Tibial artery (tissue), 4 donors: ENCODE measurements at regions not wholly inside any gene's neighbourhood (a gene's known extent, or its start where the extent isn't known, plus 50 kb on each side); places are given as distances from the start of the nearest gene placed in this dataset.

ENCODE experiments used
- DNase-seq, 2 donors: peaks; one replicate each; pipeline ENCODE4 v3.0.0-alpha.2; 2019
- H3K27ac ChIP-seq, 2 donors: fragments of 200-600 bp; sonication (generic) in 1 of 2; 1 replicate in 1 of 2; 2 replicates in 1 of 2; pipeline ENCODE4 v1.5.1; 2018 to 2019; ENCODE audit warnings: mild to moderate bottlenecking in 1 of 2
- H3K27me3 ChIP-seq, 2 donors: fragments of 200-600 bp; sonication (generic) in 1 of 2; one replicate each; pipeline versions ENCODE4 v1.5.1 to v1.6.0; 2016 to 2019
- H3K36me3 ChIP-seq, 3 donors: fragments of 200-600 bp; sonication (generic) in 2 of 3; one replicate each; pipeline ENCODE4 v1.5.1; 2016 to 2019; ENCODE audit warnings: mild to moderate bottlenecking in 2 of 3
- H3K4me1 ChIP-seq, 4 donors: fragments of 200-600 bp; sonication (generic) in 2 of 4; 1 replicate in 3 of 4; 2 replicates in 1 of 4; pipeline ENCODE4 v1.5.1; 2016 to 2019
- H3K4me3 ChIP-seq, 2 donors: fragments of 200-600 bp; sonication (generic) in 1 of 2; 1 replicate in 1 of 2; 2 replicates in 1 of 2; pipeline ENCODE4 v1.5.1; 2018 to 2019; ENCODE audit warnings: mild to moderate bottlenecking in 2 of 2
- H3K9me3 ChIP-seq, 3 donors: fragments of 200-600 bp; sonication (generic) in 1 of 3; one replicate each; pipeline ENCODE4 v1.5.1; 2016 to 2019
- intact Hi-C: fragments of 100-400 bp; cut with DNase I; formaldehyde crosslinking; loops from one replicate; pipeline ENCODE4 v1.15.0; 2023; ENCODE audit warnings: low total_unique reads
- TF ChIP-seq, protein P1 (sequence below), 2 experiments: fragments of 200-600 bp in 1 of 2; fragments of 450-650 bp in 1 of 2; IDR thresholded peaks; one replicate each; pipeline ENCODE4 v1.5.1; 2017 to 2019; ENCODE audit warnings: antibody characterized with exemption in 2 of 2, mild to moderate bottlenecking in 1 of 2, moderate library complexity in 1 of 2

DNA sequence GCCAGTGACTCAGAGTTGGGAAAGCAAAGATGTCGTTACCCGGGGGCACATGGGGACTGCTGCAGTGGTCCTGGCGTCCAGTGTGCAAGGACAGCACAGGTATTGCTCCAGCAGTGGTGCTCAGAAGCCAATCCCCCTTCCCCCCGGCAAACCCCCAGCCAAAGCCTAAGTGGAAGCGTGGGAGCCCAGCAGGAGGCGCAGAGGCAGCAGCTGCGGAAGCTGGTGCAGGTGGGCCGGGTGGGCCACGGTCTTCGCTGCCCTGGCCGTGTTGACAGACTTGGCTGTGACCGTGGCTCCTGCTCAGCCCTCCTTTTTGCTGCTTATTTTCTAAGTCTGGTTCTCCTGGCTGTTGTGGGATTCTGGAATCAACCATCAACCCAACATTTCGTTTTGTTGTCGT lies 369.8 kb upstream of the ST6GAL2 start:
- no peak overlapping the region for H3K27ac ChIP-seq
- intact Hi-C loops = no loop called here
- no peaks in the 10 kb centered on the region for H3K4me1 ChIP-seq
- no peak overlapping the region for H3K4me3 ChIP-seq
- DNase-seq = no peak
- TF ChIP-seq, protein P1, sequence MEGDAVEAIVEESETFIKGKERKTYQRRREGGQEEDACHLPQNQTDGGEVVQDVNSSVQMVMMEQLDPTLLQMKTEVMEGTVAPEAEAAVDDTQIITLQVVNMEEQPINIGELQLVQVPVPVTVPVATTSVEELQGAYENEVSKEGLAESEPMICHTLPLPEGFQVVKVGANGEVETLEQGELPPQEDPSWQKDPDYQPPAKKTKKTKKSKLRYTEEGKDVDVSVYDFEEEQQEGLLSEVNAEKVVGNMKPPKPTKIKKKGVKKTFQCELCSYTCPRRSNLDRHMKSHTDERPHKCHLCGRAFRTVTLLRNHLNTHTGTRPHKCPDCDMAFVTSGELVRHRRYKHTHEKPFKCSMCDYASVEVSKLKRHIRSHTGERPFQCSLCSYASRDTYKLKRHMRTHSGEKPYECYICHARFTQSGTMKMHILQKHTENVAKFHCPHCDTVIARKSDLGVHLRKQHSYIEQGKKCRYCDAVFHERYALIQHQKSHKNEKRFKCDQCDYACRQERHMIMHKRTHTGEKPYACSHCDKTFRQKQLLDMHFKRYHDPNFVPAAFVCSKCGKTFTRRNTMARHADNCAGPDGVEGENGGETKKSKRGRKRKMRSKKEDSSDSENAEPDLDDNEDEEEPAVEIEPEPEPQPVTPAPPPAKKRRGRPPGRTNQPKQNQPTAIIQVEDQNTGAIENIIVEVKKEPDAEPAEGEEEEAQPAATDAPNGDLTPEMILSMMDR (IDR thresholded peaks at IDR 0.05) = no peak
- no peaks in the 10 kb centered on the region for H3K9me3 ChIP-seq
- H3K36me3 ChIP-seq = no peaks in the 10 kb centered on the region
- no peaks in the 10 kb centered on the region for H3K27me3 ChIP-seq

DNA sequence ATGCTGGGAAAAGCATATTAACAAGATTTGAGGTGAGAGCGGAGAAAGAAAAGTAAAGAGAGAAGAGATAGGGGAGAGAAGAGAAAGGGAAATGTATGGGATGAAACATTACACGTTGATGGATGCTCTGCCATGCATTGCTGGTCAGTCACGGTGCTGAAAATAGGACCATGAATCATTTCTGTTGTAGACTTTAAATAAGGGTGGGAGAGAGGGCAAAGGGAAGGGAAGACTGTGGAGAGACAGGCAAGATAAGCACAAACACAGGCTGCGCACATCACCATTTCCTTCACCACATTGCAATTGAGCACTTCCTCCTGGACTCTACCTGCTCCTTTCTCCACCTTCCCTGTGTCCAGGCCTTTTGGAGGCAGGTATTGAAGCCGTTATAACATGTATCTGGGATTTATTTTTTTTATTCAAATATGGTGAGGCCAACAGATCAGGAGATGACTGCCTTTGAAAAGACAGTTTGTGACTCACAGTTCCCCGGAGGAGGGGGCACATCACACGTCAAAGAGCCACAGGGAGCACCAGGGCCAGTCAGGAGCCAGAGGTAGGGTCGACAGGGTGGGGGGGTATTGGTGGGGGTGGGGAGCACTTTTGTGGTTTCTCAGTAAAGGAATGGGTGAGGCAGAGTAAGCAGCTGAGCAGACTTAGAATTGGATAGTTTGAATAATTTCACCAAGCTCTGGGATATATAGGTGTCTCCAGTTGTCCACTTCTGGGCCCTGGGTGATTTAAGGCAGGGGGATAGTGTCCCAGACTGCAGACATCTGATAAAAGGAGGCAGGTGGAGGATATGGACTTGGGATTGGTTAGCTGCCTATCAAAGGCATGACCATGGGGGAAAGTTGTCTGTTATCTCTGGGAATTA lies 372.8 kb upstream of the ST6GAL2 start:
- H3K27ac ChIP-seq = no peak overlapping the region
- intact Hi-C loops = no loop called here
- no peaks in the 10 kb centered on the region for H3K9me3 ChIP-seq
- no peak for DNase-seq
- no peaks in the 10 kb centered on the region for H3K27me3 ChIP-seq
- TF ChIP-seq, protein P1 (IDR thresholded peaks at IDR 0.05) = no peak
- no peak overlapping the region for H3K4me3 ChIP-seq
- H3K36me3 ChIP-seq = no peaks in the 10 kb centered on the region
- H3K4me1 ChIP-seq = no peaks in the 10 kb centered on the region

DNA sequence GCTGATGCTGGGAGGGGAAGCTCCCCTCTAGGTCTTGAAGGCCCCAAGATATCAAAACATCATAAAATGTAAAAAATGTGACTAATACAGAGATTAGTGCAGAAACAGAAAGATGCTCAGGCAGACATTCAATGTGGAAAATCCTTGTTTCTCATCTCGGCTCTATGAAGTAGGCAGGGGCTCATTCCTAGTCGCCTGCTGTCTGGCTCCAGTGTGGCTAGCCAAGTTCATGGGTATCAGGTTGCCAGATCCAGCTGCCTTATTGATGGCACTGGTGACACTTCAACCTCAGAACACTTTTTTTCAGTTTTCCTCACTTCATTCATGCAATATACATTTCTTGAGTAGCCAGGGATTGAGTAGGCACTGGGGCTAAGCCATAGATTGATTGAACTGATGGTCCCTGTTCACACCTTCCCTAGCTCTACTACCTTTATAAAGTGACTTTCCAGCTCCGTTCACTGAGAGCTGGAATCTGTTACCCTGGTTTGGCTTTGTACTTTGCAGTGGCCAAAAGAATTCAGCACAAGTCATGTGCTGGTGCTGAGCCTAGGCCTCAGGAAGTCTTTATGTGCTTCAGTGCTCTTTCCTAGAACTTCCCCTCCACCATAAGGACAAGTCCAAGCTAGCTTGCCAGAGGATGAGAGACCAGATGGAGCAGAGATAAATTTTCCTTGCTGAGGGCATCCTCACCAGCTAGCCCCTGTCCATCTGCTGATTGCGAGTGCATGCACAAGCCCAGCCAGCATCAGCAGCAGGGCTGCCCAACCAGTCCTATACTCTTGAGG lies 373.6 kb upstream of the ST6GAL2 start:
- no peak overlapping the region for H3K27ac ChIP-seq
- no peaks in the 10 kb centered on the region for H3K27me3 ChIP-seq
- H3K9me3 ChIP-seq = no peaks in the 10 kb centered on the region
- TF ChIP-seq, protein P1 (IDR thresholded peaks at IDR 0.05) = no peak
- intact Hi-C loops = no loop called here
- DNase-seq = no peak
- no peaks in the 10 kb centered on the region for H3K36me3 ChIP-seq
- H3K4me1 ChIP-seq = no peaks in the 10 kb centered on the region
- no peak overlapping the region for H3K4me3 ChIP-seq

DNA sequence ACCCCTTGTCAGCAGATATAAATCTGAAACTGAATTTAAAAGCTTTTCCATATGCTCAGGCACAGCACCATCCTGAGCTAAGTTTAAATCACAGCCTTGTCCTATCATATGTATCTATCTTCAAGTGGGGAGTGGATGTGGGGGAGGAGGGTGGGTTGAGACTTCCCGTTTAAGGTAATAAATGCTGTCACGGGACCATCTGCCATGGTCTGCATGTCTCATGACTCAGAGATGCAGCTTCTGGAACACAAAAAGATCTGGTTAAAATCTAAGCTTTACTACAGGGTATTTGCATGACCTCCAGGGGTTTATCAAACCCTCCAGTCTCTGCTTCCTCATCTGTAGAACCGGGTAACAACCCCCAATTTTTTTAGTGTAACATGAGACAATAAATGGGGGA lies 377.7 kb upstream of the ST6GAL2 start:
- intact Hi-C loops = no loop called here

DNA sequence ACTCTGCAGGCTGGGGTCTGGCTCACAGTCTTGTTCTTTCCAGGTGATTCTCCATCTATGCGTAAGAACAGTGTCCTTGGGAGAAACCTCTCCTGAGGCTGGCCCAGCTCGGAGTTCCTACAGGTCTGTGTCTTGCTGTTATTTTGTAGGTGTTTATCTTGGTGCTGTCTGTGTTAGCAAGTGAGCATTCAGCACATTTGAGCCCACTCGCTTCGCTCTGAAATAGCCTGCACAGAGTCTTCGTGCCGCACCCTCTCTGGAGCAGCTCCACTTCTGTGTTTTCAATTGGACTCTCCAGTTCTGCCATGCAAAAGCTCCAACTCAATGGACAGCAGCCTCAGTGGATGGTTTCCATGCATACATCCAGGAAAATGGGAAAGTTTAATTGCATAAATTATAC lies 378.2 kb upstream of the ST6GAL2 start:
- Histone ChIP-seq H3K27me3 (no peaks in the 10 kb centered on the region), H3K4me1 (no peaks in the 10 kb centered on the region), H3K27ac (no peak overlapping the region), H3K9me3 (no peaks in the 10 kb centered on the region), H3K36me3 (no peaks in the 10 kb centered on the region), H3K4me3 (no peak overlapping the region)
- intact Hi-C loops = no loop called here
- TF ChIP-seq, protein P1 (IDR thresholded peaks at IDR 0.05) = no peak
- no peak for DNase-seq

More for the DNA sequence above, 377.7 kb upstream of the ST6GAL2 start:
- no peaks in the 10 kb centered on the region for H3K4me1 ChIP-seq
- no peaks in the 10 kb centered on the region for H3K27me3 ChIP-seq
- no peak for DNase-seq
- no peaks in the 10 kb centered on the region for H3K9me3 ChIP-seq
- no peak overlapping the region for H3K4me3 ChIP-seq
- no peak overlapping the region for H3K27ac ChIP-seq
- TF ChIP-seq, protein P1 (IDR thresholded peaks at IDR 0.05) = no peak
- no peaks in the 10 kb centered on the region for H3K36me3 ChIP-seq
